Epithelial cell of proximal tubule (primary cell): ENCODE measurements at regions not wholly inside any gene's neighbourhood (a gene's known extent, or its start where the extent isn't known, plus 50 kb on each side); places are given as distances from the start of the nearest gene placed in this dataset.

Experiments used
- DNase-seq: peaks from one replicate; pipeline ENCODE4 v3.0.0-alpha.2; 2011; ENCODE audit warnings: low read depth
- H3K4me3 ChIP-seq: 2 replicates; pipeline ENCODE4 v1.5.1; 2011; ENCODE audit warnings: low read depth, mild to moderate bottlenecking, low read length
- TF ChIP-seq, protein P1 (sequence below): conservative IDR thresholded peaks from 2 replicates; pipeline ENCODE4 v1.5.1; 2012; ENCODE audit warnings: low read depth, mild to moderate bottlenecking, low read length

DNA sequence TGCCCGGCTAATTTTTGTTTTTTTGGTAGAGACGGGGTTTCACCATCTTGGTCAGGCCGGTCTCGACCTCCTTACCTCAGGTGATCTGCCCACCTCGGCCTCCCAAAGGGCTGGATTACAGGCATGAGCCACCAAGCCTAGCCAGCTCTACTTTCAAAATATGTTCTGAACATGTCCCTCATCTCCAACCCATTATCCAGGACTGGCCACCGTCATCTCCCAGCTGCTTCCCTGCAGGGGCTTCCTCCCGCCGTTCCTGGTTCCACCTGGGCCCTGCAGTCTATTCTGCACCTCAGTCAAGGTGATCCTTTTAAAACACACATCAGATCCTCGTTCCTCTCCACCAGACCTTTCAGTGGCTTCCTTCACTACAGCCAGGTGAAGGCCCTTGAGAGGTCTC, 80.9 kb upstream of the NKX1-1 start:
- TF ChIP-seq, protein P1, sequence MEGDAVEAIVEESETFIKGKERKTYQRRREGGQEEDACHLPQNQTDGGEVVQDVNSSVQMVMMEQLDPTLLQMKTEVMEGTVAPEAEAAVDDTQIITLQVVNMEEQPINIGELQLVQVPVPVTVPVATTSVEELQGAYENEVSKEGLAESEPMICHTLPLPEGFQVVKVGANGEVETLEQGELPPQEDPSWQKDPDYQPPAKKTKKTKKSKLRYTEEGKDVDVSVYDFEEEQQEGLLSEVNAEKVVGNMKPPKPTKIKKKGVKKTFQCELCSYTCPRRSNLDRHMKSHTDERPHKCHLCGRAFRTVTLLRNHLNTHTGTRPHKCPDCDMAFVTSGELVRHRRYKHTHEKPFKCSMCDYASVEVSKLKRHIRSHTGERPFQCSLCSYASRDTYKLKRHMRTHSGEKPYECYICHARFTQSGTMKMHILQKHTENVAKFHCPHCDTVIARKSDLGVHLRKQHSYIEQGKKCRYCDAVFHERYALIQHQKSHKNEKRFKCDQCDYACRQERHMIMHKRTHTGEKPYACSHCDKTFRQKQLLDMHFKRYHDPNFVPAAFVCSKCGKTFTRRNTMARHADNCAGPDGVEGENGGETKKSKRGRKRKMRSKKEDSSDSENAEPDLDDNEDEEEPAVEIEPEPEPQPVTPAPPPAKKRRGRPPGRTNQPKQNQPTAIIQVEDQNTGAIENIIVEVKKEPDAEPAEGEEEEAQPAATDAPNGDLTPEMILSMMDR, result no peak
- H3K4me3 ChIP-seq, result no peak overlapping the region
- DNase-seq, result no peak

DNA sequence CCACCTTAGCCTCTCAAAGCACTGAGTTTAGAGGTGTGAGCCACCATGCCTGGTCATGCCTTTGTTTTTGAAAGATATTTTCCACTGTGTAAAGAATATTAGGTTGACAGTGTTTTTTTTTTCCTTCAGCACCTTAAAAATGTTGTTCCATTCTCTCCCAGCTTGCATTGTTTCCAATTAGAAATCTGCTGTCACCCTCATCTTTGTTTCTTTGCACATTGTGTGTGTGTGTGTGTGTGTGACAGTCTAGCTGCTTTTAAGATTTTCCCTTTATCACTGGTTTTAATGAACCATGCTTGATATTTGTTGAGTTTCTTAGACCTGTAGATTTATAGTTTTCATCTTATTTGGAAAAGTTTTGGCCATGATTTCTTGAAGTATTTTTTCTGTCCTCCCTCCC, 79.0 kb upstream of the NKX1-1 start:
- no peak for DNase-seq
- TF ChIP-seq, protein P1, result no peak
- H3K4me3 ChIP-seq, result no peak overlapping the region

- no peak overlapping the region for H3K4me3 ChIP-seq
- DNase-seq, result no peak
- TF ChIP-seq, protein P1, result no peak
Observed at GRCh38 chr4:1480720-1481119, 74.5 kb upstream of the NKX1-1 start.

DNA sequence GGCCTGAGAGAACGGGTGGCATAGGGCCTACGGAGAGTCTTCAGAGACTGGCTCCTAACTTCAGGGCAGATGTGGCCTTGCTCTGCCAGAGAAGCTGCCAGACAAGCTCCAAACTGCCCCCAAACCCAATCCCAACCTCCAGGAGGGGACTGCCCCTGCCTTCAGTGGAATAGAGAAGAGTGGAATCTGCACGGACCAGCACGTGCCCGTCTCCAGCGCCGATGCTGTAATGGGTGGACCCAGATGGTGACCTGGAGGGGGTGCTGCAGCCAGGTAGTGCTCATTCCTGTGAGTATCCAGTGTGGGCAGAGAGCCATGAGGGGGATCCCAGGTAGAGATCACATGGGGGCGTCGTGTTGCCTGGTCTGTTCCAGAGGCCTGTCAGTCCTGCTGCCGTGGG, 73.2 kb upstream of the NKX1-1 start:
- TF ChIP-seq, protein P1, result no peak
- DNase-seq, result no peak
- H3K4me3 ChIP-seq, result no peak overlapping the region

GRCh38 chr4:1478766-1479355, 72.6 kb upstream of the NKX1-1 start:
- TF ChIP-seq, protein P1, result no peak
- DNase-seq, result no peak
- H3K4me3 ChIP-seq, result no peak overlapping the region

DNA sequence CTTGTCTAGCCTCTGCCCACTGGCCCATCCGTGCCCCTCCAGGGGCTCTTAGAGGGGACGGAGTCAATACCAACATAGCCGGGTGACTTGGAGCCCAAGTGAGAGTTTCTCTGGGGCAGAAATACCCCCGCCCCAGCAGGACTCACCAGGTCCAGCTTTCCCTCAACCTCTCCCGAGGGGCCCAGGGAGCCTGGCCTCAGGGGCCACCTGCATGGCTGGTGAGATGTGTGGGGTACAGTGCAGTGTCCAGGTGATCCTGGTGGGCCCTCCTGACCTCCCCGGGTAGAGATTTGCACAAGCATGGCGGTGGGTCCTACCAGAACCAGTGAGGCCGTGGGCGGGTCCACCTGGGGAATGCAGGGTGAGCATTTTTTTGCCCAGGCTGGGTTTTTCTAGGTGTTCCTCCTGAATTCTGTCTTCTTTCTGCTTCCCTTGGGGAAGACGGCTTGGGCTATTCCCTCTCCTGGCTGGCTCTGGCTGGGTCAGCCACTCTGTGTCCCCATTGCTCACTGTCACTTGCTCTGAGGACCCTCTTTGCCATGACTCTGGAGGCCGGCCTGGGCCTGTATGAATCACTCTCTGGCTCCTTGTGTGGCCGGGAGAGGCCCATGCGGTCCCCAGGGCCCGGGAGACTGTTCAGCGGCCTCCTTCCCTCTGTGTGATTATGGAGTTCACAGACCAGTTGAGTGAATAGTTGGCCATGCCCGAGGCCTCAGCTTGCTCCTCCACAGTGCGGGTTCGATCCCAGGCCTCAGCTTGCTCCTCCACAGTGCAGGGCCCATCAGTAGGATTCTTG, 71.0 kb upstream of the NKX1-1 start:
- TF ChIP-seq, protein P1, result no peak
- no peak for DNase-seq
- no peak overlapping the region for H3K4me3 ChIP-seq

- no peak for DNase-seq
- no peak overlapping the region for H3K4me3 ChIP-seq
- TF ChIP-seq, protein P1, result no peak
Observed at GRCh38 chr4:1476140-1476513, 69.9 kb upstream of the NKX1-1 start.
